Panc1 (cell line): ENCODE measurements at regions not wholly inside any gene's neighbourhood (a gene's known extent, or its start where the extent isn't known, plus 50 kb on each side); places are given as distances from the start of the nearest gene placed in this dataset.

Source experiments
- ATAC-seq: fragments of 200-7000 bp; cut with Tn5 transposase; 2 replicates; pipeline ENCODE4 v1.9.1; 2020; ENCODE audit warnings: mild to moderate bottlenecking, moderate library complexity
- BruUV-seq: library from RNA; stranded (reverse); fragments of 400-500 nt; replicated peaks from 2 replicates; lab custom pipeline; 2021; lab: Mats Ljungman, UMichigan
- CTCF ChIA-PET: fragments of 300-600 bp; sonication (Branson Sonifier 250); formaldehyde crosslinking; loops from one replicate; lab custom pipeline; 2022; ENCODE audit warnings: antibody characterized with exemption; lab: Charles Lee
- POLR2A ChIA-PET: fragments of 300-600 bp; sonication (Branson Sonifier 250); formaldehyde crosslinking; loops from one replicate; lab custom pipeline; 2022; ENCODE audit warnings: antibody characterized with exemption; lab: Charles Lee
- DNase-seq: peaks from one replicate; pipeline ENCODE4 v3.0.0-alpha.2; 2010; ENCODE audit warnings: low read depth, low spot score
- H3K27ac ChIP-seq: 2 replicates; pipeline ENCODE4 v1.5.1; 2011; ENCODE audit warnings: mild to moderate bottlenecking, low read length, inconsistent platforms
- H3K27me3 ChIP-seq: fragments of 200-500 bp; sonication (Bioruptor generic); 2 replicates; pipeline ENCODE4 v1.6.0; 2014; ENCODE audit warnings: low read length, inconsistent platforms; ENCODE audit not compliant: control insufficient read depth, insufficient read depth
- H3K36me3 ChIP-seq: fragments of 200-500 bp; sonication (Bioruptor generic); 2 replicates; pipeline ENCODE4 v1.5.1; 2014; ENCODE audit warnings: inconsistent platforms, mild to moderate bottlenecking, low read length, moderate library complexity; ENCODE audit not compliant: control insufficient read depth, insufficient read depth
- H3K4me1 ChIP-seq: 2 replicates; pipeline ENCODE4 v1.5.1; 2011; ENCODE audit warnings: inconsistent platforms, mild to moderate bottlenecking, low read length, moderate library complexity; ENCODE audit not compliant: control insufficient read depth, insufficient read depth
- H3K4me3 ChIP-seq, 2 experiments: 2 replicates each; pipeline ENCODE4 v1.5.1; 2011 to 2012; ENCODE audit warnings: low read depth in 2 of 2, low read length in 2 of 2, mild to moderate bottlenecking in 2 of 2, inconsistent platforms in 1 of 2, moderate library complexity in 1 of 2
- H3K9me3 ChIP-seq: fragments of 200-500 bp; sonication (Bioruptor generic); 2 replicates; pipeline ENCODE4 v1.5.1; 2014; ENCODE audit warnings: low read depth, mild to moderate bottlenecking, inconsistent platforms, low read length, moderate library complexity; ENCODE audit not compliant: control insufficient read depth, insufficient read depth
- POLR2AphosphoS5 ChIP-seq: IDR thresholded peaks from 2 replicates; pipeline ENCODE4 v1.6.1; 2012; ENCODE audit warnings: mild to moderate bottlenecking, low read depth, low read length, moderate library complexity
- SIN3A ChIP-seq: IDR thresholded peaks from 2 replicates; pipeline ENCODE4 v1.6.1; 2012; ENCODE audit warnings: low read depth, mild to moderate bottlenecking, low read length, moderate library complexity, borderline replicate concordance; ENCODE audit not compliant: insufficient read depth
- TCF7L2 ChIP-seq: IDR thresholded peaks from 2 replicates; pipeline ENCODE4 v1.6.1; 2011; ENCODE audit warnings: mild to moderate bottlenecking, low read depth, low read length, inconsistent platforms
- in situ Hi-C: cut with HindIII; loops from 2 replicates; pipeline ENCODE4 v1.10.0; 2016; ENCODE audit warnings: low sequenced_read_pairs, low pct_unique_long_range_greater_than_20kb
- intact Hi-C: fragments of 100-400 bp; cut with micrococcal nuclease; formaldehyde crosslinking; loops from one replicate; pipeline ENCODE4 v1.10.0; 2022; ENCODE audit not compliant: unreplicated experiment
- TF ChIP-seq, protein P1 (sequence below), 2 experiments: IDR thresholded peaks; 2 replicates each; pipeline ENCODE4 v1.6.1; 2011 to 2012; ENCODE audit warnings: low read depth in 2 of 2, control low read depth in 1 of 2, low read length in 1 of 2, mild to moderate bottlenecking in 1 of 2, moderate library complexity in 1 of 2; ENCODE audit not compliant: insufficient read depth in 1 of 2
- TF ChIP-seq, protein P2 (sequence below): fragments of 450-650 bp; IDR thresholded peaks from 2 replicates; pipeline ENCODE4 v1.5.1; 2017; ENCODE audit warnings: mild to moderate bottlenecking

DNA sequence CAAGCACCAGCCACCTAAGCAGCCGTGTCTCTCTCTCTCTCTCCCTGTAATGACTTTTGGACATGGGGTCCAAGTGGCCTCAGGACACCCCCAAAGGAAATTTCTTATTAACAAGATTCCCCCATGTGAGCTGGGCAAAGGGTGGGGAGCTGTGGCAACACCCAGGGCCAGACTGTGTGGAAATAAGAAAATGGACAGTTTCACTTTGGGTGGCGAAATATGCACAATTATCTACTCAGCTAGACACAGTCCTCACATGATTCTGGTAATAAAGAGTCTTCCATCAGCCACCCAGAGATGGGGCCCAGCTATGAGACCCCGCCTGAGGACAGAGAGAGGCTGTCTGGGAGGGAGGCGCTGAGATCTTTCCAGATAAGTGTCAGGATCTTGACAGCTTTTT, 96.8 kb upstream of the TPM1 start:
- no peak overlapping the region for H3K4me3 ChIP-seq
- no peak overlapping the region; the same call in 1 of the 2 replicates for H3K27ac ChIP-seq
- no peaks in the 10 kb centered on the region for H3K9me3 ChIP-seq
- no TSS peak for BruUV-seq
- no peaks in the 10 kb centered on the region for H3K36me3 ChIP-seq
- in situ Hi-C loops, result no loop called here
- DNase-seq (no peak), ATAC-seq (no peak)
- H3K4me1 ChIP-seq, result peaks cover 4% of the 10 kb centered on the region
- H3K27me3 ChIP-seq, result no peaks in the 10 kb centered on the region
- no peak for TF ChIP-seq POLR2AphosphoS5
- no peak for TF ChIP-seq SIN3A
- TF ChIP-seq TCF7L2, result no peak
- TF ChIP-seq, protein P1, sequence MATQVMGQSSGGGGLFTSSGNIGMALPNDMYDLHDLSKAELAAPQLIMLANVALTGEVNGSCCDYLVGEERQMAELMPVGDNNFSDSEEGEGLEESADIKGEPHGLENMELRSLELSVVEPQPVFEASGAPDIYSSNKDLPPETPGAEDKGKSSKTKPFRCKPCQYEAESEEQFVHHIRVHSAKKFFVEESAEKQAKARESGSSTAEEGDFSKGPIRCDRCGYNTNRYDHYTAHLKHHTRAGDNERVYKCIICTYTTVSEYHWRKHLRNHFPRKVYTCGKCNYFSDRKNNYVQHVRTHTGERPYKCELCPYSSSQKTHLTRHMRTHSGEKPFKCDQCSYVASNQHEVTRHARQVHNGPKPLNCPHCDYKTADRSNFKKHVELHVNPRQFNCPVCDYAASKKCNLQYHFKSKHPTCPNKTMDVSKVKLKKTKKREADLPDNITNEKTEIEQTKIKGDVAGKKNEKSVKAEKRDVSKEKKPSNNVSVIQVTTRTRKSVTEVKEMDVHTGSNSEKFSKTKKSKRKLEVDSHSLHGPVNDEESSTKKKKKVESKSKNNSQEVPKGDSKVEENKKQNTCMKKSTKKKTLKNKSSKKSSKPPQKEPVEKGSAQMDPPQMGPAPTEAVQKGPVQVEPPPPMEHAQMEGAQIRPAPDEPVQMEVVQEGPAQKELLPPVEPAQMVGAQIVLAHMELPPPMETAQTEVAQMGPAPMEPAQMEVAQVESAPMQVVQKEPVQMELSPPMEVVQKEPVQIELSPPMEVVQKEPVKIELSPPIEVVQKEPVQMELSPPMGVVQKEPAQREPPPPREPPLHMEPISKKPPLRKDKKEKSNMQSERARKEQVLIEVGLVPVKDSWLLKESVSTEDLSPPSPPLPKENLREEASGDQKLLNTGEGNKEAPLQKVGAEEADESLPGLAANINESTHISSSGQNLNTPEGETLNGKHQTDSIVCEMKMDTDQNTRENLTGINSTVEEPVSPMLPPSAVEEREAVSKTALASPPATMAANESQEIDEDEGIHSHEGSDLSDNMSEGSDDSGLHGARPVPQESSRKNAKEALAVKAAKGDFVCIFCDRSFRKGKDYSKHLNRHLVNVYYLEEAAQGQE (IDR thresholded peaks at IDR 0.05; ENCODE audit: insufficient read depth in 1 of 2, low read depth in 2 of 2, low read length in 1 of 2), result no peak
- TF ChIP-seq, protein P2, sequence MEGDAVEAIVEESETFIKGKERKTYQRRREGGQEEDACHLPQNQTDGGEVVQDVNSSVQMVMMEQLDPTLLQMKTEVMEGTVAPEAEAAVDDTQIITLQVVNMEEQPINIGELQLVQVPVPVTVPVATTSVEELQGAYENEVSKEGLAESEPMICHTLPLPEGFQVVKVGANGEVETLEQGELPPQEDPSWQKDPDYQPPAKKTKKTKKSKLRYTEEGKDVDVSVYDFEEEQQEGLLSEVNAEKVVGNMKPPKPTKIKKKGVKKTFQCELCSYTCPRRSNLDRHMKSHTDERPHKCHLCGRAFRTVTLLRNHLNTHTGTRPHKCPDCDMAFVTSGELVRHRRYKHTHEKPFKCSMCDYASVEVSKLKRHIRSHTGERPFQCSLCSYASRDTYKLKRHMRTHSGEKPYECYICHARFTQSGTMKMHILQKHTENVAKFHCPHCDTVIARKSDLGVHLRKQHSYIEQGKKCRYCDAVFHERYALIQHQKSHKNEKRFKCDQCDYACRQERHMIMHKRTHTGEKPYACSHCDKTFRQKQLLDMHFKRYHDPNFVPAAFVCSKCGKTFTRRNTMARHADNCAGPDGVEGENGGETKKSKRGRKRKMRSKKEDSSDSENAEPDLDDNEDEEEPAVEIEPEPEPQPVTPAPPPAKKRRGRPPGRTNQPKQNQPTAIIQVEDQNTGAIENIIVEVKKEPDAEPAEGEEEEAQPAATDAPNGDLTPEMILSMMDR, result no peak
- POLR2A ChIA-PET, result no interaction called here
- intact Hi-C loops, result no loop called here
- CTCF ChIA-PET, result no interaction called here

DNA sequence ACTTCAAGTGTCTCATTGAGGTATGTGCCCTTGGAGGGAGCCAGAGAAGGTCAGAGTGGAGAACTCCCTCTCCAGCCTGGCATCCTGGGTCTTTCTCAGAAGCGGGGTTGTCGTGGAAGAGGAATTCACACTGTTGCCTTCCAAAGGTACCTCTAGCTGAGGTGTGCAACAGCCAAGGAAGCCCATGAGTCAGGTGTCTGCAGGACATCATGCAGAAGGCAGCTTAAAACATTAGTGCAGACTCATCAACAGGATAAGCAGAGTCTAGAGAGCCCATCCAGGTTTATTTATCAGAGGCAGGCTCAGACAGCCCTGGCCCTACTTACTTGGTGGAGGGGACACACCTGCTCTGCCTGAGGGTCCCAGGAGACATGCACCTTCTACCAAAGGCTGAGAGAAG, 95.6 kb upstream of the TPM1 start:
- H3K36me3 ChIP-seq, result no peaks in the 10 kb centered on the region
- BruUV-seq, result no TSS peak
- intact Hi-C loops (no loop called here), in situ Hi-C loops (no loop called here)
- no peak overlapping the region for H3K4me3 ChIP-seq
- no peaks in the 10 kb centered on the region for H3K4me1 ChIP-seq
- ChIA-PET CTCF (no interaction called here), POLR2A (no interaction called here)
- TF ChIP-seq TCF7L2 (no peak), SIN3A (no peak), POLR2AphosphoS5 (no peak)
- TF ChIP-seq, protein P2, result no peak
- TF ChIP-seq, protein P1 (IDR thresholded peaks at IDR 0.05; ENCODE audit: insufficient read depth in 1 of 2, low read depth in 2 of 2, low read length in 1 of 2), result no peak
- no peak overlapping the region for H3K27ac ChIP-seq
- H3K9me3 ChIP-seq, result no peaks in the 10 kb centered on the region
- ATAC-seq (no peak), DNase-seq (no peak)
- no peaks in the 10 kb centered on the region for H3K27me3 ChIP-seq
